K562 (cell line): ENCODE measurements at regions not wholly inside any gene's neighbourhood (a gene's known extent, or its start where the extent isn't known, plus 50 kb on each side); places are given as distances from the start of the nearest gene placed in this dataset.

ENCODE experiments used
- ATAC-seq: fragments of 200-7000 bp; cut with Tn5 transposase; 3 replicates; pipeline ENCODE4 v1.9.1; 2020; ENCODE audit warnings: moderate library complexity
- BruUV-seq: library from RNA; stranded (reverse); fragments of 400-500 nt; replicated peaks from 2 replicates; lab custom pipeline; 2021; lab: Mats Ljungman, UMichigan
- CTCF ChIA-PET: fragments of 300-600 bp; formaldehyde crosslinking; extraction: SDS; loops from one replicate; lab custom pipeline; 2021; ENCODE audit warnings: low intra/inter-chr PET ratio; lab: Yijun Ruan, JAX
- POLR2A ChIA-PET: fragments of 300-600, 350-650 bp; sonication (Branson Sonifier 250); formaldehyde crosslinking; extraction: SDS; loops from one replicate; lab custom pipeline; 2021; ENCODE audit warnings: antibody characterized with exemption, inconsistent platforms; lab: Yijun Ruan, JAX
- DNase-seq, 4 experiments: peaks; one replicate each; pipeline versions ENCODE4 v3.0.0 to v3.0.0-alpha.2; 2011 to 2018; ENCODE audit warnings: low spot score in 3 of 4, mixed read lengths in 3 of 4; ENCODE audit errors: extremely low read depth in 1 of 4
- FAIRE-seq: peaks from 2 replicates; lab custom pipeline; 2011; peaks lifted over from hg19 to GRCh38; lab: Jason Lieb, UNC
- H2AFZ ChIP-seq: 2 replicates; pipeline ENCODE4 v1.6.0; 2011; ENCODE audit warnings: low read depth, low read length, control low read depth, inconsistent platforms
- H3K27ac ChIP-seq: fragments of 200-600 bp; 3 replicates; pipeline ENCODE4 v1.8.0; 2011; ENCODE audit warnings: low read depth, mild to moderate bottlenecking, control low read depth, inconsistent platforms, low read length, moderate library complexity, mixed read lengths; ENCODE audit errors: extremely low read depth
- H3K27me3 ChIP-seq, 2 experiments: fragments of 300-600 bp in 1 of 2; 2 replicates in 1 of 2; 3 replicates in 1 of 2; pipeline versions ENCODE4 v1.6.0 to v1.8.0; 2011; ENCODE audit warnings: inconsistent platforms in 2 of 2, low read length in 2 of 2, mild to moderate bottlenecking in 1 of 2, mixed read lengths in 1 of 2, moderate library complexity in 1 of 2; ENCODE audit not compliant: control insufficient read depth in 2 of 2, insufficient read depth in 2 of 2
- H3K36me3 ChIP-seq: fragments of 300-600 bp; 3 replicates; pipeline ENCODE4 v1.8.0; 2011; ENCODE audit warnings: mild to moderate bottlenecking, low read length, inconsistent platforms; ENCODE audit not compliant: control insufficient read depth, insufficient read depth
- H3K4me1 ChIP-seq, 2 experiments: fragments of 200-600 bp in 1 of 2; replicated peaks in 1 of 2; 2 replicates in 1 of 2; 3 replicates in 1 of 2; pipeline versions ENCODE4 v1.5.1 to v1.8.0; 2011; ENCODE audit warnings: inconsistent platforms in 2 of 2, low read length in 2 of 2, mild to moderate bottlenecking in 1 of 2, mixed read lengths in 1 of 2, moderate library complexity in 1 of 2; ENCODE audit not compliant: control insufficient read depth in 2 of 2, insufficient read depth in 2 of 2
- H3K4me2 ChIP-seq: 2 replicates; pipeline ENCODE4 v1.6.1; 2011; ENCODE audit warnings: low read length, control low read depth, inconsistent platforms, mixed read lengths; ENCODE audit not compliant: insufficient read depth
- H3K4me3 ChIP-seq: fragments of 200-600 bp; sonication (generic), shearing (Covaris generic); 2 replicates; pipeline ENCODE4 v1.5.1; 2016; ENCODE audit warnings: control low read depth, inconsistent platforms
- H3K79me2 ChIP-seq: fragments of 200-600 bp; 3 replicates; pipeline ENCODE4 v1.8.0; 2011; ENCODE audit warnings: low read length, inconsistent platforms; ENCODE audit not compliant: control insufficient read depth, insufficient read depth
- H3K9ac ChIP-seq, 2 experiments: 2 replicates each; pipeline versions ENCODE4 v1.6.0 to v1.6.1; 2011; ENCODE audit warnings: low read depth in 2 of 2, low read length in 2 of 2, control low read depth in 1 of 2, inconsistent platforms in 1 of 2, mild to moderate bottlenecking in 1 of 2, mixed read lengths in 1 of 2; ENCODE audit not compliant: insufficient read depth in 1 of 2
- H3K9me1 ChIP-seq: one replicate; pipeline ENCODE4 v1.6.0; 2011; ENCODE audit warnings: inconsistent platforms, mild to moderate bottlenecking, low read length, moderate library complexity; ENCODE audit not compliant: control insufficient read depth, insufficient read depth
- H3K9me3 ChIP-seq: replicated peaks from 2 replicates; pipeline ENCODE4 v1.5.1; 2011; ENCODE audit warnings: low read depth, low read length, inconsistent platforms; ENCODE audit not compliant: control insufficient read depth, insufficient read depth
- H4K20me1 ChIP-seq: replicated peaks from 2 replicates; pipeline ENCODE4 v1.6.1; 2011; ENCODE audit warnings: low read length, inconsistent platforms, mixed read lengths; ENCODE audit not compliant: control insufficient read depth, insufficient read depth
- ARID3B ChIP-seq: fragments of 250-450 bp; sonication (Bioruptor Pico); IDR thresholded peaks from 2 replicates; pipeline ENCODE4 v1.4.0; 2020; ENCODE audit warnings: borderline replicate concordance
- FOXJ3 ChIP-seq: sonication (generic); formaldehyde crosslinking; IDR thresholded peaks from 2 replicates; pipeline ENCODE4 v1.4.0; 2020; ENCODE audit warnings: mild to moderate bottlenecking, missing genetic modification reagents
- HIVEP1 ChIP-seq: fragments of 250-450 bp; sonication (Bioruptor Pico); IDR thresholded peaks from 2 replicates; pipeline ENCODE4 v1.4.0; 2020; ENCODE audit warnings: mild to moderate bottlenecking
- HLTF ChIP-seq: fragments of 450-650 bp; IDR thresholded peaks from 2 replicates; pipeline ENCODE4 v1.6.1; 2016
- HMGN3 ChIP-seq: IDR thresholded peaks from 2 replicates; pipeline ENCODE4 v1.6.1; 2011; ENCODE audit warnings: borderline replicate concordance, low read depth, mild to moderate bottlenecking, mixed read lengths, low read length; ENCODE audit not compliant: insufficient read length; ENCODE audit errors: extremely low read depth
- MLLT1 ChIP-seq, 2 experiments: fragments of 450-650 bp; IDR thresholded peaks; 2 replicates each; pipeline ENCODE4 v1.6.1; 2016
- NCOA2 ChIP-seq, 2 experiments: fragments of 450-650 bp; IDR thresholded peaks; 2 replicates each; pipeline ENCODE4 v1.6.1; 2018; ENCODE audit warnings: mild to moderate bottlenecking in 2 of 2, moderate library complexity in 1 of 2; ENCODE audit not compliant: partially characterized antibody in 2 of 2
- NCOA6 ChIP-seq: fragments of 450-650 bp; IDR thresholded peaks from 2 replicates; pipeline ENCODE4 v1.6.1; 2017; ENCODE audit warnings: mild to moderate bottlenecking
- SETDB1 ChIP-seq: IDR thresholded peaks from one replicate; pipeline ENCODE4 v1.6.1; 2012; ENCODE audit warnings: low read length, control low read depth, inconsistent platforms
- SNAPC5 ChIP-seq: fragments of 250-450 bp; sonication (Bioruptor Pico); IDR thresholded peaks from 2 replicates; pipeline ENCODE4 v1.8.0; 2021; ENCODE audit warnings: moderate library complexity, mild to moderate bottlenecking, inconsistent platforms
- SOX6 ChIP-seq: fragments of 450-650 bp; IDR thresholded peaks from 2 replicates; pipeline ENCODE4 v1.6.1; 2014; ENCODE audit warnings: mild to moderate bottlenecking
- TBP ChIP-seq: optimal IDR thresholded peaks from 2 replicates; pipeline ENCODE3; 2011; ENCODE audit warnings: low read depth, low read length, improper control_type of control experiment
- THRA ChIP-seq: fragments of 450-650 bp; IDR thresholded peaks from 2 replicates; pipeline ENCODE4 v1.6.1; 2017; ENCODE audit warnings: mild to moderate bottlenecking, moderate library complexity
- ZC3H4 ChIP-seq: sonication (generic); formaldehyde crosslinking; IDR thresholded peaks from 2 replicates; pipeline ENCODE4 v1.9.0; 2021; ENCODE audit warnings: missing genetic modification reagents, borderline replicate concordance
- ZNF274 ChIP-seq: IDR thresholded peaks from 2 replicates; pipeline ENCODE4 v1.6.1; 2011; ENCODE audit warnings: low read depth, mild to moderate bottlenecking, low read length, moderate library complexity, borderline replicate concordance
- WGBS: fragments of 100-300 bp; shearing (Covaris generic); methylation state at CpG from one replicate; pipeline ENCODE4 v1.1.6; 2016; ENCODE audit warnings: low coverage, mixed read lengths; ENCODE audit not compliant: insufficient coverage; ENCODE audit errors: missing lambda C conversion rate; 5-methylcytosine and 5-hydroxymethylcytosine counted together
- in situ Hi-C: fragments of 300-500 bp; cut with MboI; formaldehyde crosslinking; loops from 4 replicates; pipeline ENCODE4 v1.15.0; 2018; ENCODE audit warnings: inconsistent platforms, mixed read lengths
- intact Hi-C: fragments of 100-400 bp; cut with micrococcal nuclease; formaldehyde crosslinking; loops from 2 replicates; pipeline ENCODE4 v1.14.2; 2022
- TF ChIP-seq, protein P1 (sequence below): sonication (generic); formaldehyde crosslinking; IDR thresholded peaks from 2 replicates; pipeline ENCODE4 v1.8.1; 2023; ENCODE audit warnings: mild to moderate bottlenecking, missing genetic modification reagents
- TF ChIP-seq, protein P2 (sequence below): fragments of 250-450 bp; sonication (Bioruptor Pico); IDR thresholded peaks from 2 replicates; pipeline ENCODE4 v1.6.1; 2021; ENCODE audit warnings: mild to moderate bottlenecking

DNA sequence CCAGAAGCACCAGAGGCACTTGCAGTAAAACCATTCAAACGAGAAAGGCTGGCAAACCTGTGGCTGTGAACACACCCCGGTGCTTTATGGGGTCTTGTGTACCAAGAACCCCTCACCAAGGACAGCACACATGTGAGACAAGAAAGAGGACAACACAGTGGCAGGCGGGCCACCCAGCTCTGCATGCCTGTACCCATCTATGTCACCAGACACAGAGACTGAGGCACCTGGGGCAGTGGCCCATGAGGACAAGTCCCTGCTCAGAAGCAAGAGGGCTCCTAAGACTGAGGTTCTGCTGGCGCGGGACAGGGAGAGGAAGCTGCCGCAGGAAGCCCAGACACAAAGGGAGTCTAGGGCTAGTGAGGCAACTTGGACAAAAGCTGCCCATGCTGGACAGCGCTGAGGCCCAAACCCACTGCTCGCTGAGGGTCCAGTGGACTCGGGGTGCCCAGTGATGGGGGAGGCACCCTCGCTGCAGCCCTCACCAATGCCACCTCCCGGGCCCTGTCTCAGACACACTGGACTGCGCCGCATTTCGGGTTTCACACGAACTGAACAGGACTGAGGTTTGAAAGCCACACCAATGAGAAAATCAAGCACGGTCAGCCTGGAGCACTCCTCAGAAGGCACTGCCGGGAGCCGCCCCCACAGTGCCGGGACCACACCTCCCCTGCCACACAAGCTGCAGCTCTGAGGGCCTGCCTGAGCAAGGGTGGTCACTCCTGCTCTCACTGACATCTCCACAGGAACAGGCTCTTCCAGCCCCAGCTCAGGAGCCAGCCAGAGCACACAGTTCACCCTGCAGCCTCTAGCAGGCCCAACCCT lies 232.7 kb downstream of the TUBA3C start:
- no peak for ATAC-seq
- H3K9me3 ChIP-seq: no peaks in the 10 kb centered on the region
- H4K20me1 ChIP-seq: no peaks in the 10 kb centered on the region
- H3K9ac ChIP-seq: no peak overlapping the region
- intact Hi-C loops (no loop called here), in situ Hi-C loops (no loop called here)
- BruUV-seq: no TSS peak
- FAIRE-seq: no peak
- H3K79me2 ChIP-seq: no peaks in the 10 kb centered on the region
- peaks cover 0 to 6% of the 10 kb centered on the region in 2 experiments; a peak in 2 of 5 replicates for H3K27me3 ChIP-seq
- POLR2A ChIA-PET: interaction anchor here (0.9 kb wide), 2 partner anchors 9 to 14 kb away, joined by 3 read pairs; no protein-coding TSS in a partner anchor
- 19% methylated on average over 14 of the region's 19 CpGs for WGBS
- H3K9me1 ChIP-seq: no peaks in the 10 kb centered on the region
- no peak overlapping the region for H3K27ac ChIP-seq
- DNase-seq: no peak
- H3K4me2 ChIP-seq: no peak overlapping the region
- peaks cover 0 to 18% of the 10 kb centered on the region in 2 experiments; a peak in 2 of 5 replicates for H3K4me1 ChIP-seq
- H3K4me3 ChIP-seq: no peak overlapping the region
- no peaks in the 10 kb centered on the region for H3K36me3 ChIP-seq
- CTCF ChIA-PET: no interaction called here
- no peak overlapping the region for H2AFZ ChIP-seq
- no peak for TF ChIP-seq ARID3B (CRISPR knock-in tag)
- TF ChIP-seq MLLT1 (IDR thresholded peaks at IDR 0.05): no peak
- TF ChIP-seq, protein P1, sequence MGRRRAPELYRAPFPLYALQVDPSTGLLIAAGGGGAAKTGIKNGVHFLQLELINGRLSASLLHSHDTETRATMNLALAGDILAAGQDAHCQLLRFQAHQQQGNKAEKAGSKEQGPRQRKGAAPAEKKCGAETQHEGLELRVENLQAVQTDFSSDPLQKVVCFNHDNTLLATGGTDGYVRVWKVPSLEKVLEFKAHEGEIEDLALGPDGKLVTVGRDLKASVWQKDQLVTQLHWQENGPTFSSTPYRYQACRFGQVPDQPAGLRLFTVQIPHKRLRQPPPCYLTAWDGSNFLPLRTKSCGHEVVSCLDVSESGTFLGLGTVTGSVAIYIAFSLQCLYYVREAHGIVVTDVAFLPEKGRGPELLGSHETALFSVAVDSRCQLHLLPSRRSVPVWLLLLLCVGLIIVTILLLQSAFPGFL (CRISPR knock-in tag): no peak
- TF ChIP-seq HMGN3: no peak
- TF ChIP-seq SETDB1: no peak
- TF ChIP-seq SOX6: no peak
- no peak for TF ChIP-seq HLTF
- TF ChIP-seq ZC3H4: no peak
- TF ChIP-seq FOXJ3: no peak
- no peak for TF ChIP-seq HIVEP1
- no peak for TF ChIP-seq ZNF274
- no peak for TF ChIP-seq NCOA2 (IDR thresholded peaks at IDR 0.05; ENCODE audit: partially characterized antibody in 2 of 2)
- no peak for TF ChIP-seq THRA
- no peak for TF ChIP-seq SNAPC5 (CRISPR knock-in tag)
- TF ChIP-seq, protein P2, sequence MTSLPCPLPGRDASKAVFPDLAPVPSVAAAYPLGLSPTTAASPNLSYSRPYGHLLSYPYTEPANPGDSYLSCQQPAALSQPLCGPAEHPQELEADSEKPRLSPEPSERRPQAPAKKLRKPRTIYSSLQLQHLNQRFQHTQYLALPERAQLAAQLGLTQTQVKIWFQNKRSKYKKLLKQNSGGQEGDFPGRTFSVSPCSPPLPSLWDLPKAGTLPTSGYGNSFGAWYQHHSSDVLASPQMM (CRISPR knock-in tag): no peak
- no peak for TF ChIP-seq TBP
- no peak for TF ChIP-seq NCOA6
